HepG2 (cell line): ENCODE measurements at regions not wholly inside any gene's neighbourhood (a gene's known extent, or its start where the extent isn't known, plus 50 kb on each side); places are given as distances from the start of the nearest gene placed in this dataset.

ENCODE experiments used
- ATAC-seq: fragments of 200-7000 bp; cut with Tn5 transposase; 3 replicates; pipeline ENCODE4 v1.9.1; 2020; ENCODE audit warnings: mild to moderate bottlenecking, moderate library complexity
- BruUV-seq: library from RNA; stranded (reverse); fragments of 400-500 nt; replicated peaks from 2 replicates; lab custom pipeline; 2021; lab: Mats Ljungman, UMichigan
- CTCF ChIA-PET: fragments of 300-600 bp; formaldehyde crosslinking; extraction: SDS; loops from one replicate; lab custom pipeline; 2021; ENCODE audit warnings: low total read pairs, inconsistent platforms, low intra/inter-chr PET ratio; lab: Yijun Ruan, JAX
- POLR2A ChIA-PET: fragments of 350-600 bp; sonication (Branson Sonifier 250); formaldehyde crosslinking; loops from one replicate; lab custom pipeline; 2020; ENCODE audit warnings: antibody characterized with exemption, inconsistent platforms; lab: Yijun Ruan, JAX
- DNase-seq: peaks from one replicate; pipeline ENCODE4 v3.0.0-alpha.2; 2015; ENCODE audit warnings: low spot score
- FAIRE-seq: peaks from 3 replicates; lab custom pipeline; 2011; peaks lifted over from hg19 to GRCh38; lab: Jason Lieb, UNC
- H2AFZ ChIP-seq: one replicate; pipeline ENCODE4 v1.6.1; 2011; ENCODE audit warnings: low read length, inconsistent platforms
- H3K27ac ChIP-seq: fragments of 300-600 bp; 3 replicates; pipeline ENCODE4 v1.8.0; 2011; ENCODE audit warnings: mixed run types, mild to moderate bottlenecking, mixed read lengths, low read length, inconsistent platforms; ENCODE audit not compliant: insufficient read depth; ENCODE audit errors: extremely low read length
- H3K27me3 ChIP-seq, 2 experiments: fragments of 200-600 bp in 1 of 2; 2 replicates in 1 of 2; 3 replicates in 1 of 2; pipeline versions ENCODE4 v1.6.0 to v1.8.0; 2011; ENCODE audit warnings: low read length in 2 of 2, mild to moderate bottlenecking in 2 of 2, moderate library complexity in 2 of 2, inconsistent platforms in 1 of 2; ENCODE audit not compliant: insufficient read depth in 2 of 2, control insufficient read depth in 1 of 2
- H3K36me3 ChIP-seq, 2 experiments: fragments of 200-600 bp in 1 of 2; replicated peaks in 1 of 2; 2 replicates in 1 of 2; 3 replicates in 1 of 2; pipeline versions ENCODE4 v1.5.1 to v1.8.0; 2011; ENCODE audit warnings: low read length in 2 of 2, inconsistent platforms in 1 of 2; ENCODE audit not compliant: insufficient read depth in 2 of 2, control insufficient read depth in 1 of 2
- H3K4me1 ChIP-seq: 2 replicates; pipeline ENCODE4 v1.5.1; 2012; ENCODE audit warnings: low read length, inconsistent platforms; ENCODE audit not compliant: insufficient read depth
- H3K4me2 ChIP-seq: 2 replicates; pipeline ENCODE4 v1.6.0; 2011; ENCODE audit warnings: low read depth, low read length, inconsistent platforms
- H3K4me3 ChIP-seq, 3 experiments: fragments of 200-600 bp in 1 of 3; sonication (generic), shearing (Covaris generic) in 1 of 3; replicated peaks in 1 of 3; 2 replicates each; pipeline ENCODE4 v1.5.1; 2011 to 2016; ENCODE audit warnings: low read length in 3 of 3, inconsistent platforms in 2 of 3, low read depth in 2 of 3, mild to moderate bottlenecking in 2 of 3, control low read depth in 1 of 3, mixed read lengths in 1 of 3; ENCODE audit not compliant: insufficient read depth in 1 of 3
- H3K79me2 ChIP-seq: one replicate; pipeline ENCODE4 v1.6.1; 2011; ENCODE audit warnings: low read length, inconsistent platforms; ENCODE audit not compliant: insufficient read depth
- H3K9ac ChIP-seq: 2 replicates; pipeline ENCODE4 v1.6.0; 2011; ENCODE audit warnings: mild to moderate bottlenecking, low read depth, low read length, inconsistent platforms; ENCODE audit not compliant: insufficient read depth
- H3K9me3 ChIP-seq: 2 replicates; pipeline ENCODE4 v1.5.1; 2012; ENCODE audit warnings: mild to moderate bottlenecking, low read length
- H4K20me1 ChIP-seq: 2 replicates; pipeline ENCODE4 v1.6.0; 2011; ENCODE audit warnings: inconsistent platforms, mild to moderate bottlenecking, low read length, moderate library complexity; ENCODE audit not compliant: insufficient read depth
- ATF4 ChIP-seq, 2 experiments: fragments of 450-650 bp in 1 of 2; sonication (generic) in 1 of 2; formaldehyde crosslinking; IDR thresholded peaks; 2 replicates each; pipeline versions ENCODE4 v1.5.0 to v1.8.0; 2020 to 2022; ENCODE audit warnings: mild to moderate bottlenecking in 1 of 2, missing genetic modification reagents in 1 of 2
- FOXM1 ChIP-seq: sonication (generic); formaldehyde crosslinking; IDR thresholded peaks from 2 replicates; pipeline ENCODE4 v1.5.0; 2020; ENCODE audit warnings: missing genetic modification reagents
- LRRFIP1 ChIP-seq: sonication (generic); formaldehyde crosslinking; conservative IDR thresholded peaks from 2 replicates; pipeline ENCODE4 v1.4.0; 2020; ENCODE audit warnings: missing genetic modification reagents
- NFE2L1 ChIP-seq: sonication (generic); formaldehyde crosslinking; IDR thresholded peaks from 2 replicates; pipeline ENCODE4 v1.4.0; 2020; ENCODE audit warnings: missing genetic modification reagents, mild to moderate bottlenecking, borderline replicate concordance
- PLSCR1 ChIP-seq: sonication (generic); formaldehyde crosslinking; IDR thresholded peaks from 2 replicates; pipeline ENCODE4 v1.5.0; 2020; ENCODE audit warnings: missing genetic modification reagents, mild to moderate bottlenecking, borderline replicate concordance
- REST ChIP-seq, 2 experiments: IDR thresholded peaks; 2 replicates each; pipeline ENCODE4 v1.6.1; 2011 to 2012; ENCODE audit warnings: low read length in 2 of 2, borderline replicate concordance in 1 of 2, low read depth in 1 of 2, mild to moderate bottlenecking in 1 of 2, moderate library complexity in 1 of 2
- ZBTB4 ChIP-seq: sonication (generic); formaldehyde crosslinking; IDR thresholded peaks from 2 replicates; pipeline ENCODE4 v1.4.0; 2020; ENCODE audit warnings: missing genetic modification reagents, mild to moderate bottlenecking, borderline replicate concordance
- ZGPAT ChIP-seq: IDR thresholded peaks from 2 replicates; pipeline ENCODE4 v1.6.1; 2016; ENCODE audit warnings: mild to moderate bottlenecking
- ZMAT5 ChIP-seq: sonication (generic); formaldehyde crosslinking; IDR thresholded peaks from 2 replicates; pipeline ENCODE4 v1.5.0; 2020; ENCODE audit warnings: mild to moderate bottlenecking, low read depth, missing genetic modification reagents, borderline replicate concordance
- ZNF329 ChIP-seq: sonication (generic); formaldehyde crosslinking; IDR thresholded peaks from 2 replicates; pipeline ENCODE4 v1.9.0; 2021; ENCODE audit warnings: low read depth, mild to moderate bottlenecking, missing genetic modification reagents
- WGBS: methylation state at CpG from one replicate; pipeline ENCODE4 v1.1.6; 2017; ENCODE audit warnings: low lambda C conversion rate; 5-methylcytosine and 5-hydroxymethylcytosine counted together
- in situ Hi-C: cut with HindIII; loops from 2 replicates; pipeline ENCODE4 v1.10.0; 2017; ENCODE audit warnings: low pct_unique_long_range_greater_than_20kb; ENCODE audit not compliant: extremely low pct_ligation_motif_present
- intact Hi-C: fragments of 100-400 bp; cut with micrococcal nuclease; formaldehyde crosslinking; loops from one replicate; pipeline ENCODE4 v1.10.0; 2022; ENCODE audit not compliant: unreplicated experiment

GRCh38 chr10:1920941-1921340 lies 183.6 kb upstream of the ADARB2 start:
- intact Hi-C loops: no loop called here
- Histone ChIP-seq H3K36me3 (no peaks in the 10 kb centered on the region), H3K9me3 (no peaks in the 10 kb centered on the region), H3K27me3 (peaks cover 0 to 4% of the 10 kb centered on the region in 2 experiments; a peak in 2 of 5 replicates), H3K4me3 (no peak overlapping the region), H3K9ac (no peak overlapping the region), H3K79me2 (no peaks in the 10 kb centered on the region), H3K4me2 (no peak overlapping the region), H4K20me1 (no peaks in the 10 kb centered on the region), H3K27ac (no peak overlapping the region), H3K4me1 (no peaks in the 10 kb centered on the region), H2AFZ (no peak overlapping the region)
- FAIRE-seq (no peak), DNase-seq (no peak), ATAC-seq (no peak)
- ChIA-PET POLR2A (no interaction called here), CTCF (no interaction called here)
- WGBS: 13% methylated on average over 4 of the region's 4 CpGs
- in situ Hi-C loops: no loop called here
- no TSS peak for BruUV-seq
- no peak for TF ChIP-seq ZMAT5 (CRISPR knock-in tag)
- no peak for TF ChIP-seq ZBTB4 (CRISPR knock-in tag)
- no peak for TF ChIP-seq REST (IDR thresholded peaks at IDR 0.05; ENCODE audit: borderline replicate concordance in 1 of 2, low read depth in 1 of 2, low read length in 2 of 2)
- no peak for TF ChIP-seq FOXM1 (CRISPR knock-in tag)
- no peak for TF ChIP-seq ZNF329 (CRISPR knock-in tag)
- TF ChIP-seq NFE2L1: no peak
- TF ChIP-seq LRRFIP1 (CRISPR knock-in tag): no peak
- TF ChIP-seq ATF4 (CRISPR knock-in tag; IDR thresholded peaks at IDR 0.05): no peak
- TF ChIP-seq PLSCR1 (CRISPR knock-in tag): no peak
- TF ChIP-seq ZGPAT (CRISPR knock-in tag): no peak
